WTC11 (cell line): ENCODE measurements at regions not wholly inside any gene's neighbourhood (a gene's known extent, or its start where the extent isn't known, plus 50 kb on each side); places are given as distances from the start of the nearest gene placed in this dataset.

ENCODE experiments used
- ATAC-seq: fragments of 200-7000 bp; cut with Tn5 transposase; 2 replicates; pipeline ENCODE4 v1.10.0; 2021; ENCODE audit warnings: mild to moderate bottlenecking, moderate library complexity
- CTCF ChIA-PET: fragments of 300-600 bp; sonication (Branson Sonifier 250); formaldehyde crosslinking; loops from one replicate; lab custom pipeline; 2021; ENCODE audit warnings: antibody characterized with exemption; lab: Charles Lee
- POLR2A ChIA-PET: fragments of 350-600 bp; sonication (Branson Sonifier 250); formaldehyde crosslinking; loops from one replicate; lab custom pipeline; 2021; ENCODE audit warnings: antibody characterized with exemption; lab: Charles Lee
- DNase-seq: peaks from one replicate; pipeline ENCODE4 v3.0.0; 2021; ENCODE audit warnings: low spot score
- H3K27ac Mint-ChIP-seq: 2 replicates; pipeline ENCODE4 v1.8.0; 2021; ENCODE audit warnings: mixed read lengths
- H3K27me3 Mint-ChIP-seq: 2 replicates; pipeline ENCODE4 v1.8.0; 2021; ENCODE audit warnings: low read depth, mild to moderate bottlenecking, moderate library complexity, mixed read lengths
- H3K36me3 Mint-ChIP-seq: 2 replicates; pipeline ENCODE4 v1.8.0; 2021; ENCODE audit warnings: mixed read lengths
- H3K4me1 Mint-ChIP-seq: 2 replicates; pipeline ENCODE4 v1.8.0; 2022; ENCODE audit warnings: mixed read lengths
- H3K4me3 Mint-ChIP-seq: 2 replicates; pipeline ENCODE4 v1.8.0; 2021; ENCODE audit warnings: mild to moderate bottlenecking, moderate library complexity, mixed read lengths
- H3K9me3 Mint-ChIP-seq: 2 replicates; pipeline ENCODE4 v1.8.0; 2021; ENCODE audit warnings: mixed read lengths
- AR ChIP-seq: fragments of 250-450 bp; sonication (Bioruptor Pico); IDR thresholded peaks from 2 replicates; pipeline ENCODE4 v1.9.0; 2021; ENCODE audit warnings: mild to moderate bottlenecking
- CDX4 ChIP-seq: fragments of 250-450 bp; sonication (Bioruptor Pico); IDR thresholded peaks from 2 replicates; pipeline ENCODE4 v1.9.0; 2021; ENCODE audit warnings: moderate library complexity, mild to moderate bottlenecking, inconsistent platforms, borderline replicate concordance
- ESRRA ChIP-seq: sonication (generic); formaldehyde crosslinking; IDR thresholded peaks from 2 replicates; pipeline ENCODE4 v1.8.1; 2022; ENCODE audit warnings: mild to moderate bottlenecking, missing genetic modification reagents, borderline replicate concordance
- FOXP4 ChIP-seq: sonication (generic); formaldehyde crosslinking; IDR thresholded peaks from 2 replicates; pipeline ENCODE4 v1.8.0; 2022; ENCODE audit warnings: mild to moderate bottlenecking, missing genetic modification reagents
- GABPB1 ChIP-seq: sonication (generic); formaldehyde crosslinking; IDR thresholded peaks from 2 replicates; pipeline ENCODE4 v1.8.1; 2023; ENCODE audit warnings: mild to moderate bottlenecking, missing genetic modification reagents
- MXD4 ChIP-seq: fragments of 250-450 bp; sonication (Bioruptor Pico); IDR thresholded peaks from 2 replicates; pipeline ENCODE4 v1.8.0; 2021; ENCODE audit warnings: mild to moderate bottlenecking, moderate library complexity, borderline replicate concordance
- MYBL2 ChIP-seq: sonication (generic); formaldehyde crosslinking; IDR thresholded peaks from 2 replicates; pipeline ENCODE4 v1.8.1; 2023; ENCODE audit warnings: mild to moderate bottlenecking, moderate library complexity, missing genetic modification reagents
- NR3C1 ChIP-seq: sonication (generic); formaldehyde crosslinking; conservative IDR thresholded peaks from 2 replicates; pipeline ENCODE4 v1.8.1; 2023; ENCODE audit warnings: low read depth, mild to moderate bottlenecking, missing genetic modification reagents
- PREB ChIP-seq: sonication (generic); formaldehyde crosslinking; IDR thresholded peaks from 2 replicates; pipeline ENCODE4 v1.8.1; 2022; ENCODE audit warnings: mild to moderate bottlenecking, missing genetic modification reagents, moderate library complexity, borderline replicate concordance
- RORB ChIP-seq: fragments of 250-450 bp; sonication (Bioruptor Pico); IDR thresholded peaks from 2 replicates; pipeline ENCODE4 v1.9.0; 2021; ENCODE audit warnings: mild to moderate bottlenecking
- SMAD3 ChIP-seq: sonication (generic); formaldehyde crosslinking; IDR thresholded peaks from 2 replicates; pipeline ENCODE4 v1.8.0; 2022; ENCODE audit warnings: missing genetic modification reagents, mild to moderate bottlenecking, borderline replicate concordance
- SMAD4 ChIP-seq: sonication (generic); formaldehyde crosslinking; IDR thresholded peaks from 2 replicates; pipeline ENCODE4 v1.8.0; 2022; ENCODE audit warnings: mild to moderate bottlenecking, missing genetic modification reagents
- SP1 ChIP-seq: sonication (generic); formaldehyde crosslinking; conservative IDR thresholded peaks from 2 replicates; pipeline ENCODE4 v1.8.1; 2022; ENCODE audit warnings: missing genetic modification reagents
- TEAD4 ChIP-seq: sonication (generic); formaldehyde crosslinking; IDR thresholded peaks from 2 replicates; pipeline ENCODE4 v1.8.0; 2022; ENCODE audit warnings: mild to moderate bottlenecking, missing genetic modification reagents
- ZNF121 ChIP-seq: sonication (generic); formaldehyde crosslinking; IDR thresholded peaks from 2 replicates; pipeline ENCODE4 v1.8.0; 2023; ENCODE audit warnings: missing genetic modification reagents
- ZNF671 ChIP-seq: fragments of 250-450 bp; sonication (Bioruptor Pico); IDR thresholded peaks from 2 replicates; pipeline ENCODE4 v1.8.0; 2021; ENCODE audit warnings: mild to moderate bottlenecking
- TF ChIP-seq, protein P1 (sequence below): sonication (generic); formaldehyde crosslinking; IDR thresholded peaks from 2 replicates; pipeline ENCODE4 v1.8.0; 2022; ENCODE audit warnings: mild to moderate bottlenecking, missing genetic modification reagents

DNA sequence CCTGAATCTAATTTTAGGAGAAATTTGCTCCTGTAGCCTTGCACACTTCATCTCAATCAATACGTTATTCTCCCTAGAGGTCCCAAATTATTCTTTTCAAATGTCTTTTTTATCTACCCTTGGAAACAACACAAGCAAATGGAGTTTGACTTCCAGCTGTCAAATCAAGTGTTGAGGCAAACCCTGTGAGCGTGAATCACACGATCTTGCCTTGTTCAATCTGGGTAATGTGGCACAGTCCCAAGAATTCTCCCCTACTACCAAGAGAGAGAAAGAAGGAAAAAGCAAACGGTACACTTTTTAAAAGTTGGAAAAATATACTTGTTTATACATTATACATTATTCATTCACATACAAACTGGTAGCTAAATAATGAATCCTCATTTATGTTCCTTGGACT lies 2035.3 kb upstream of the CELF4 start:
- CTCF ChIA-PET: no interaction called here
- no peaks in the 10 kb centered on the region for H3K9me3 Mint-ChIP-seq
- no peak for TF ChIP-seq SMAD3 (CRISPR knock-in tag)
- H3K27me3 Mint-ChIP-seq: no peaks in the 10 kb centered on the region
- H3K4me3 Mint-ChIP-seq: no peak overlapping the region
- no peak for DNase-seq
- no peak for ATAC-seq
- no peak overlapping the region for H3K27ac Mint-ChIP-seq
- H3K36me3 Mint-ChIP-seq: no peaks in the 10 kb centered on the region; the same call in 1 of the 2 replicates
- H3K4me1 Mint-ChIP-seq: peaks cover 47% of the 10 kb centered on the region
- POLR2A ChIA-PET: no interaction called here

- Mint-ChIP-seq H3K4me1 (peaks cover 35% of the 10 kb centered on the region), H3K9me3 (peaks cover 12% of the 10 kb centered on the region), H3K27me3 (no peaks in the 10 kb centered on the region), H3K36me3 (peaks cover 13% of the 10 kb centered on the region), H3K27ac (no peak overlapping the region), H3K4me3 (no peak overlapping the region)
- no peak for DNase-seq
- CTCF ChIA-PET: no interaction called here
- no peak for ATAC-seq
- TF ChIP-seq ESRRA (CRISPR knock-in tag) (no peak), TEAD4 (CRISPR knock-in tag) (no peak), AR (CRISPR knock-in tag) (no peak), ZNF121 (CRISPR knock-in tag) (no peak), NR3C1 (CRISPR knock-in tag) (no peak), FOXP4 (CRISPR knock-in tag) (no peak)
- TF ChIP-seq, all 79 proteins: peak for 0
- POLR2A ChIA-PET: no interaction called here
These were observed 2033.7 kb upstream of the CELF4 start for GRCh38 chr18:39599251-39599650.

DNA sequence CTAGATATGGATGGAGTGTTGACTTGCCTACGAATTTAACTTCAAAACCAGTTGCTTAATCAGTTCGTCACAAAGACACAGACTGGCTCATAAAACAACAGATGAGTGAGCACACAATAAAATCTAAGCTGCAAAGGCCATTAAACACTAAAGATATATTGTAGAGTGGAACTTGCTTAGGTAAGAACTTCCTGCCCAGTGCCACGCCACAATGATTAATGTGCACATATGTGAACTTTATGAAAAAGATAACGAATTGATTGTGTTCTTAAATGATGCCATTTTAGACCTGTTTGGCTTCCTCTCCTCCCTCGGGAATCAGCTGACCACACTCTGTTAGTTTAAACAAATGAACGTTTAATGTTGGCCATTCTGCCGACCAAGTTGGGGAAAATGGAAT lies 2031.3 kb upstream of the CELF4 start:
- Mint-ChIP-seq H3K4me1 (peaks cover 44% of the 10 kb centered on the region), H3K4me3 (no peak overlapping the region), H3K27ac (no peak overlapping the region), H3K9me3 (peaks cover 20% of the 10 kb centered on the region), H3K36me3 (peaks cover 20% of the 10 kb centered on the region), H3K27me3 (no peaks in the 10 kb centered on the region)
- ATAC-seq: no peak
- DNase-seq: no peak
- POLR2A ChIA-PET: no interaction called here
- CTCF ChIA-PET: no interaction called here
- TF ChIP-seq CDX4 (CRISPR knock-in tag): peak; percentile 79
- TF ChIP-seq, protein P1, sequence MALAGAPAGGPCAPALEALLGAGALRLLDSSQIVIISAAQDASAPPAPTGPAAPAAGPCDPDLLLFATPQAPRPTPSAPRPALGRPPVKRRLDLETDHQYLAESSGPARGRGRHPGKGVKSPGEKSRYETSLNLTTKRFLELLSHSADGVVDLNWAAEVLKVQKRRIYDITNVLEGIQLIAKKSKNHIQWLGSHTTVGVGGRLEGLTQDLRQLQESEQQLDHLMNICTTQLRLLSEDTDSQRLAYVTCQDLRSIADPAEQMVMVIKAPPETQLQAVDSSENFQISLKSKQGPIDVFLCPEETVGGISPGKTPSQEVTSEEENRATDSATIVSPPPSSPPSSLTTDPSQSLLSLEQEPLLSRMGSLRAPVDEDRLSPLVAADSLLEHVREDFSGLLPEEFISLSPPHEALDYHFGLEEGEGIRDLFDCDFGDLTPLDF (CRISPR knock-in tag): no peak
- TF ChIP-seq MYBL2 (CRISPR knock-in tag): no peak
- TF ChIP-seq GABPB1: no peak
- TF ChIP-seq PREB: no peak
- TF ChIP-seq RORB (CRISPR knock-in tag): peak; percentile 42; the same call in 1 of the 2 replicates
- no peak for TF ChIP-seq ZNF671 (CRISPR knock-in tag)
- no peak for TF ChIP-seq MXD4 (CRISPR knock-in tag)
- TF ChIP-seq SMAD4 (CRISPR knock-in tag): no peak
- TF ChIP-seq SP1: no peak
